Skeletal muscle tissue (tissue), 3 donors: ENCODE measurements at regions not wholly inside any gene's neighbourhood (a gene's known extent, or its start where the extent isn't known, plus 50 kb on each side); places are given as distances from the start of the nearest gene placed in this dataset.

Source experiments
- H3K27ac ChIP-seq: one replicate; pipeline ENCODE4 v1.7.0; 2013; ENCODE audit warnings: mild to moderate bottlenecking, low read depth, low read length, inconsistent platforms
- H3K27me3 ChIP-seq, 3 donors: one replicate each; pipeline ENCODE4 v1.7.0; 2013; ENCODE audit warnings: low read length in 3 of 3; ENCODE audit not compliant: control insufficient read depth in 3 of 3, insufficient read depth in 3 of 3
- H3K36me3 ChIP-seq, 3 donors: one replicate each; pipeline ENCODE4 v1.7.0; 2013; ENCODE audit warnings: low read length in 3 of 3; ENCODE audit not compliant: control insufficient read depth in 3 of 3, insufficient read depth in 3 of 3
- H3K4me1 ChIP-seq, 3 donors: one replicate each; pipeline ENCODE4 v1.7.0; 2013; ENCODE audit warnings: low read length in 3 of 3, mild to moderate bottlenecking in 3 of 3; ENCODE audit not compliant: control insufficient read depth in 3 of 3, insufficient read depth in 3 of 3
- H3K4me3 ChIP-seq, 3 donors: one replicate each; pipeline ENCODE4 v1.7.0; 2013; ENCODE audit warnings: low read length in 3 of 3
- H3K9ac ChIP-seq, 3 donors: one replicate each; pipeline ENCODE4 v1.7.0; 2013; ENCODE audit warnings: low read length in 3 of 3, mild to moderate bottlenecking in 3 of 3, moderate library complexity in 2 of 3, low read depth in 1 of 3
- H3K9me3 ChIP-seq, 3 donors: one replicate each; pipeline ENCODE4 v1.7.0; 2013; ENCODE audit warnings: low read length in 3 of 3; ENCODE audit not compliant: control insufficient read depth in 3 of 3
- donor health status: Osteomylitis.

DNA sequence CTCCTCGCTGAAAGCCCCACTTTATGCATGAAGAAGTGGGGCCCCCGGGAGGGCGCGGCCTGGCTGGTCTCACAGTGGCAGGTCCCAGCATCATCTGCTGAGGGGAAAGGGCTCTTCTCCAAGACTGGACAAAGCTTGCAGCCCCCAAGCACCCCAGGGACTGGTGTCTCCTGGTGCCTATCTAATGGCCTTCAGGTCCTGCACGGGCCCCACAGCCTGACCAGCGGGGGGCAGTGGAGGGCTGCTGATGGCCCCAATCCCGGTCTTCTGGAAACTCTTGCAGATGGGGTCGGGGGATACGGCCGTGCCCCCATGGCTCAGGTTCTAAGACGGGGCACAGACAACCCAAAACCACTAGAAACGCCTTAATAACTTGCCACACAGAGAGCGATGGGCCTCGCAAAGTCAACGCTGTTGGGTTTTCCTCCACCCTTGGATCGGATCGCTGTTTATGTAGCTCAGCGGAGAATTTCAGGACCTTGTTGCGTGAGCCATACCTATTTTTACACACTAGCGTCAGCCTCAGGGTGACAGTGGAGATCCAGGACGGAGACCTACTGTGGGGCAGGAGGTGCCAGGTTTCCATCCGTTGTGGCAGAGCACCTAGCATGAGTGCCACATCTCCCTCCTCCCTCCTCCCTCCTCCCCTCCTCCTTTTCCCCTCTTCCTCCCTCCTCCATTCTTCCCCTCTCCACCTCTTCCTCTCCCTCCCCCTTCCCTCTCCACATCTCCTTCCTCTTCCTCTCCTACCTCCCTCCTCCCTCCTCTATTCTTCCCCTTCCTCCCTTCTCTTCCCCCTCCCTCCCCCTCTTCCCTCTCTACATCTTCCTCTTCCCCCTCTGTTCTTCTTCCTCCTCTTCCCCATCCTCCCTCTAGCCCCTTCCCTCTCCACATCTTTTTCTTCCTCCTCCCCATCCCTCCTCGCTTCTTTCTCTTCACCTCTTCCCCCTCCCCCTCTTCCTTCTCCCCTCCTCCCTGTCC is 79.3 kb upstream of the ALDH1L1 start:
- peak overlapping the region; percentile 71 to 87 (median 79) for H3K9ac ChIP-seq
- H3K4me3 ChIP-seq: peak overlapping the region; percentile 61 to 79 (median 68)
- H3K4me1 ChIP-seq: peaks cover 5 to 34% (median 28%) of the 10 kb centered on the region in 3 donors
- H3K27me3 ChIP-seq: no peaks in the 10 kb centered on the region
- peak overlapping the region; percentile 94 for H3K27ac ChIP-seq
- no peaks in the 10 kb centered on the region for H3K36me3 ChIP-seq
- H3K9me3 ChIP-seq: no peaks in the 10 kb centered on the region

DNA sequence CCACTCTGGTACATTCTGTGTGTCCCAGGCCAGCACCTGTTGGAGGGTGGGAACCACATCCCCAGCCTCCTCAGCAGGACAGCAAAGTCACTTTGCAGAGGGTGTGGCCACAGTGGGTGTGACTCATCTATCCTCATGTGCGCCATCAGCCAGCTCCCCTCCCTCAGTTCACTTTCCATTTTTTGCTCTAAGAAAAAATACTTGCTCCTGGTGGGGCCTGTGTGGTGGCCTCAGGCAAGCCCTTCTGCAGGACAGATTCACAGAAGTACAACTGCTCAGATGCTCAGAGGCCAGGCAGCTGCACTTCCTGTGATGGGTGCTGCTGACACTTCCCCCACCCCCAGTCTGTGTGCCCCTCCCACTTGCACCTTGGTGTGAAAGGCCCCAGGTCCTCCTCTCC is 78.3 kb upstream of the ALDH1L1 start:
- peak overlapping the region in 1 of 3 donors; percentile 87 for H3K9ac ChIP-seq
- no peaks in the 10 kb centered on the region for H3K36me3 ChIP-seq
- peaks cover 5 to 25% (median 20%) of the 10 kb centered on the region in 3 donors for H3K4me1 ChIP-seq
- peak overlapping the region; percentile 94 for H3K27ac ChIP-seq
- no peak overlapping the region for H3K4me3 ChIP-seq
- no peaks in the 10 kb centered on the region for H3K27me3 ChIP-seq
- H3K9me3 ChIP-seq: no peaks in the 10 kb centered on the region

DNA sequence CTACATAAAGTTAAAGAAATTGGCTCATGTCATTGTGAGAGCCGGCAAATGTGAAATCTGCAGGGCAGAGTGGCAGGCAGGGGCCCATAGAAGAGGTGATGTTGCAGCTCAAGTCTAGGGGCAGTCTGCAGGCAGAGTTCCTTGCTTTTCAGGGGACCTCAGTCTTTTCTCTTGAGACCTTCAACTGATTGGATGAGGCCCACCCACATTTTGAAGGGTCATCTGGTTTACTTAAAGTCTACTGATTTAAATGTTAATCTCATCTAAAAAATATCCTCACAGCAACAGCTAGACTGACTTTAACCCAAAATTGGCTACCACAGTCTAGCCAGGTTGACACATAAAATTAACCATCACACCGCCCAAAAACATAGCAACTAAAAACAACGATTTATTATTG is 77.6 kb upstream of the ALDH1L1 start:
- Histone ChIP-seq H3K27ac (no peak overlapping the region), H3K9me3 (no peaks in the 10 kb centered on the region), H3K9ac (no peak overlapping the region), H3K4me1 (peaks cover 5 to 25% (median 20%) of the 10 kb centered on the region in 3 donors), H3K36me3 (no peaks in the 10 kb centered on the region), H3K4me3 (no peak overlapping the region), H3K27me3 (no peaks in the 10 kb centered on the region)

DNA sequence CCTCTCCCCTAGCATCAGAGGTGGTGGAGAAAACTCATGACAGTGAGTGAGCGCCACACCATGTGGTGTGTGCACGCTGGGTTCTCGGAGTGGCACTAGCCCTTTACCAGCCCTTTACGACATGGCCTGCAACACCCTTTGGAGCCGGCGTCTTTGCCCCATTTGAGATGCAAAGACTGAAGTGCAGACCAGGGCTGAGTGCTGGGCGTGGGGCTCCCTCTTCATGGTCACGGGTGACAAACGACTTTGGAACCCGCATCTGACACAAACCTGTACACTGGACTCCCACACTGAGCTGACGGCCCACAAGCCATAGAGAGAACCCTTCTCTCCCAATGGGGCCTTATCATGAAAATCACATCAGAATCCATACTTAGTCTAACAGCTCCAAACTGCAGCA is 76.8 kb upstream of the ALDH1L1 start:
- Histone ChIP-seq H3K9ac (no peak overlapping the region), H3K27me3 (no peaks in the 10 kb centered on the region), H3K4me3 (no peak overlapping the region), H3K4me1 (peaks cover 5 to 25% (median 20%) of the 10 kb centered on the region in 3 donors), H3K9me3 (no peaks in the 10 kb centered on the region), H3K36me3 (no peaks in the 10 kb centered on the region), H3K27ac (no peak overlapping the region)

DNA sequence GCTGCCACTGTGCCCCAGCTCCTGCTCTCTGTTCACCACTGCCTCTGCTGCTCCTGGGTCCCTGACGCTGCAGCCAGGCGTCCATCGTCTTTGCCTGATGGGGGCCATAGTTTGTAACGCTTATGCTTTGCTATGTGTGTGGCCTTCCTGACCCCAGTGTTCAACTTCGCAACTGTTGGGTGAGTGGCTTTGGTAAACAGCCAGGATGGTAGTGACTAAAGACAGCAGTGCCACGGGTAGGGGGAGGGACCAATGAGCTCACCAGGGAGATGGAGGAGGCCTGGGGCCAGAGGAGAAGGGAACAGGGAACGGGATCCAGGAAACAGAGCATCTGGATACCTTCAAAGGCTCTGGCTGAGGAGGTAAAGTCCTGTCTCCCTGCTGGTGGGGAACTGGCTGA is 75.9 kb upstream of the ALDH1L1 start:
- H3K36me3 ChIP-seq: no peaks in the 10 kb centered on the region
- no peak overlapping the region for H3K9ac ChIP-seq
- peaks cover 5 to 24% (median 19%) of the 10 kb centered on the region in 3 donors for H3K4me1 ChIP-seq
- H3K27me3 ChIP-seq: no peaks in the 10 kb centered on the region
- no peak overlapping the region for H3K4me3 ChIP-seq
- no peak overlapping the region for H3K27ac ChIP-seq
- no peaks in the 10 kb centered on the region for H3K9me3 ChIP-seq

DNA sequence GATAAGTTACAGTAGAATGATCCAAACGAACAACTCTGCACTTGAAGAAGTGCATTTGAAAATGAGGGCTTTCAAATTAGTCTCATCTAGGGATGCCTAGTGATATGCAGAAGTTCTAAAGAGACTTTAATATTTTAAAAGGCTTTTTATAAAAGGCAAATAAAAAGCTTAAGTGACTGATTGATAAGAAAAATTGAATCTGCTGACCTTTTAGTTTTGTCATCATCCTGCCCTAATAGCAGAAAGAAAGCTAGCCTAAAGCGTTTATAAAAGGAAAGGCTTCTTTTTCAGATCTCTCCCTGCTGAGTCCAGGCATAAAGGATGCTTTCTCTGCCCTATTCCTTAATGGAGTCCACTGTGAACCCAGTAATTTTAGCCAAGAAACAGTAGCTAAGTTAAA is 72.7 kb upstream of the ALDH1L1 start:
- H3K9ac ChIP-seq: no peak overlapping the region
- no peaks in the 10 kb centered on the region for H3K36me3 ChIP-seq
- H3K4me3 ChIP-seq: no peak overlapping the region
- H3K27ac ChIP-seq: no peak overlapping the region
- H3K4me1 ChIP-seq: no peaks in the 10 kb centered on the region
- H3K27me3 ChIP-seq: peaks cover 0 to 3% (median 0%) of the 10 kb centered on the region in 3 donors
- no peaks in the 10 kb centered on the region for H3K9me3 ChIP-seq

DNA sequence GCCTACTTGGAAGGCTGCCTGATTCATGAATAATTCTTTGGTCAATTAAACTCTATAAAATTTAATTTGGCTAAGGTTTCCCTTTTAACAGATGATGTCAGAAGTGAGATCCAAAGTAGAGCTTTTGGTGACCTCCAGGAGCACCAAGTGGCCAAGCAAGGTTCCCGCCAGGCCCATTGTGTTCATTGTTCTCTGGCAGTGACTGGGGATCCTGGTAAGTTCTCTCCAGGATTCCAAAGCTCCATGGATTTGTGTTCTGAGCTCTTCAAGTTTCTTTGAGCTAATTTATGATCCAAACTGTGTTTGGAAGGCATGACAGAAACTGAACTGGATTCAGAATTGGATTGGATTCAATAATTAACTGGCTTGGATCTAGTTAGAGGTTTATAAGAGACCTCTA is 72.0 kb upstream of the ALDH1L1 start:
- H3K27ac ChIP-seq: no peak overlapping the region
- H3K27me3 ChIP-seq: peaks cover 0 to 3% (median 0%) of the 10 kb centered on the region in 3 donors
- no peaks in the 10 kb centered on the region for H3K36me3 ChIP-seq
- no peaks in the 10 kb centered on the region for H3K9me3 ChIP-seq
- no peak overlapping the region for H3K9ac ChIP-seq
- H3K4me3 ChIP-seq: no peak overlapping the region
- no peaks in the 10 kb centered on the region for H3K4me1 ChIP-seq

DNA sequence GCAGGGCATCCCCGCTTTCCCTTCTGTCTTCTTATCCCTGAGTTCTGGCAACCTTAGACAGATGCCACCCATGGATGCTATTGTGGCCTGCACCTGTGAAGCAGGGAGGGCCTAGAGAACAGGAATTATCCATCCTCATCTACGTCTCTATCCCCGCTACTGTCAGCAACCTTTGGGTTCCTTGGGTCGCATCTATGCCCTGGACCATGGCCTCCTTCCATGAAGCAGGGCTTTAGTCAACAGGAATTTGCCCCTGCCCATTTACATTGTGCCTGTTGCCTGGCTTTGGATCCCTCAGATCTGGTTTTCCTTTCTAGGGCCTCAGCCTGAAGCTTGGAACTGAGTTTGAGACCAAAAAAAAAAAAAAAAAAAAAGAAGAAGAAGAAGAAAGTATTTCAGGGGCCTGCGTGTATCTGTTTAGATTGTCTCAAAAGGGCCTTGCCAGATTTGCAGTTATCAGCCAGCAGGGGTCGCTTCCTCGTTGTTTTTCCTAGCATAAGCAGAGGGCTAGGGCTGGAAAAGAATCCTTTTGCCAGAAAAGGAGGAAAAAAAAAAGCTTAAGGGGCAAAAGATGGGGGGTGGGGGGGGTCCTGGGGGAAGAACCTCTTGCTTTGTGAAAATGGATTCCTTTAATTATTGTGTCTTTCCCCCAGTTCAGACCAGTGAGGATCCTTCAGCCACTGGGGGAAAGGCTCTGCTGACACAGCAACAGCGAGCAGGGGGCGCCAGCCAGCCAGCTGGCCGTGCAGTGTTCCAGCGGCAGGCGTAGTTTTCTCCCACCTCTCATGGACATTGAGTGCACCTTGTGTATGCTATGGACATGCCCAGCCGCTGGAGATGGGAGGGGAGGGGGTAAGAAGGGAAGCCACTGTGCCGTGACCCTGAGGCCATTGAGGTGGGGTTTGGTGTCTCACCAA is 65.7 kb upstream of the ALDH1L1 start:
- H3K36me3 ChIP-seq: no peaks in the 10 kb centered on the region
- peaks cover 0 to 3% (median 0%) of the 10 kb centered on the region in 3 donors for H3K9me3 ChIP-seq
- no peak overlapping the region for H3K4me3 ChIP-seq
- peaks cover 0 to 3% (median 0%) of the 10 kb centered on the region in 3 donors for H3K27me3 ChIP-seq
- no peak overlapping the region for H3K27ac ChIP-seq
- H3K4me1 ChIP-seq: peaks cover 0 to 4% (median 2%) of the 10 kb centered on the region in 3 donors
- peak overlapping the region in 1 of 3 donors; percentile 35 for H3K9ac ChIP-seq
